Parathyroid adenoma (tissue), 2 donors: ENCODE measurements at regions not wholly inside any gene's neighbourhood (a gene's known extent, or its start where the extent isn't known, plus 50 kb on each side); places are given as distances from the start of the nearest gene placed in this dataset.

Experiments
- H2AFZ ChIP-seq: fragments of 300-600 bp; sonication (generic); one replicate; pipeline ENCODE4 v1.7.0; 2017; ENCODE audit warnings: antibody characterized with exemption, mild to moderate bottlenecking
- H3K27ac ChIP-seq: fragments of 300-600 bp; sonication (generic); one replicate; pipeline ENCODE4 v1.7.0; 2017
- H3K27me3 ChIP-seq: fragments of 300-600 bp; sonication (generic); one replicate; pipeline ENCODE4 v1.7.0; 2017; ENCODE audit warnings: low read length; ENCODE audit not compliant: control insufficient read depth, insufficient read depth
- H3K36me3 ChIP-seq: fragments of 300-600 bp; sonication (generic); one replicate; pipeline ENCODE4 v1.7.0; 2017; ENCODE audit warnings: low read length; ENCODE audit not compliant: control insufficient read depth, insufficient read depth
- H3K4me1 ChIP-seq: fragments of 300-600 bp; sonication (generic); one replicate; pipeline ENCODE4 v1.7.0; 2017; ENCODE audit warnings: control low read depth
- H3K4me2 ChIP-seq: fragments of 300-600 bp; sonication (generic); one replicate; pipeline ENCODE4 v1.7.0; 2017; ENCODE audit warnings: low read length
- H3K4me3 ChIP-seq: fragments of 300-600 bp; sonication (generic); one replicate; pipeline ENCODE4 v1.7.0; 2017; ENCODE audit warnings: low read depth, low read length
- H3K79me2 ChIP-seq: fragments of 300-600 bp; sonication (generic); one replicate; pipeline ENCODE4 v1.7.0; 2017; ENCODE audit warnings: control low read depth
- H3K9ac ChIP-seq: fragments of 300-600 bp; sonication (generic); one replicate; pipeline ENCODE4 v1.7.0; 2017; ENCODE audit warnings: mild to moderate bottlenecking
- H3K9me3 ChIP-seq: fragments of 300-600 bp; sonication (generic); one replicate; pipeline ENCODE4 v1.7.0; 2017; ENCODE audit warnings: low read length; ENCODE audit not compliant: control insufficient read depth
- TF ChIP-seq, protein P1 (sequence below): fragments of 300-600 bp; sonication (generic); IDR thresholded peaks from one replicate; pipeline ENCODE4 v1.7.0; 2017; ENCODE audit warnings: antibody characterized with exemption, mild to moderate bottlenecking
- donor health status: primary hyperparathyroidism.

DNA sequence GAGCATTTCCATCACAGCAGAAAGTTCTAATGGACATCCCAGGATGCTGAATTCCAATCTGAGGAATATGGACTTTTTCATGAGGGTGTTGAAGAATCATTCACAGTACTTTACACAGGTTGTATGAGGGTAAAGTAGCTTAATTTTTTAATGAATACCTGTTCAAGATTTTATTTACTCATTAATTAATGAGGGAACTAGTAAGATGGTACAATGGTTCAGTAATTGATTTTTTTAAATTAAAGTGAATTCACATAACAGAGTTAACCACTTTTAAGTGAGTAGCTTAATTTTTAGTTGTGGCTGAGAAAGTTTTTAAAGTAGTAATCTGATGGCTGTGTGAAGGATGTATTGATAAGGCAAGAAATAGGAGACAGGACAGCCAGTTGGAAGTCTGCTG, 266.5 kb downstream of the GFRA1 start:
- TF ChIP-seq, protein P1, sequence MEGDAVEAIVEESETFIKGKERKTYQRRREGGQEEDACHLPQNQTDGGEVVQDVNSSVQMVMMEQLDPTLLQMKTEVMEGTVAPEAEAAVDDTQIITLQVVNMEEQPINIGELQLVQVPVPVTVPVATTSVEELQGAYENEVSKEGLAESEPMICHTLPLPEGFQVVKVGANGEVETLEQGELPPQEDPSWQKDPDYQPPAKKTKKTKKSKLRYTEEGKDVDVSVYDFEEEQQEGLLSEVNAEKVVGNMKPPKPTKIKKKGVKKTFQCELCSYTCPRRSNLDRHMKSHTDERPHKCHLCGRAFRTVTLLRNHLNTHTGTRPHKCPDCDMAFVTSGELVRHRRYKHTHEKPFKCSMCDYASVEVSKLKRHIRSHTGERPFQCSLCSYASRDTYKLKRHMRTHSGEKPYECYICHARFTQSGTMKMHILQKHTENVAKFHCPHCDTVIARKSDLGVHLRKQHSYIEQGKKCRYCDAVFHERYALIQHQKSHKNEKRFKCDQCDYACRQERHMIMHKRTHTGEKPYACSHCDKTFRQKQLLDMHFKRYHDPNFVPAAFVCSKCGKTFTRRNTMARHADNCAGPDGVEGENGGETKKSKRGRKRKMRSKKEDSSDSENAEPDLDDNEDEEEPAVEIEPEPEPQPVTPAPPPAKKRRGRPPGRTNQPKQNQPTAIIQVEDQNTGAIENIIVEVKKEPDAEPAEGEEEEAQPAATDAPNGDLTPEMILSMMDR: no peak
- H2AFZ ChIP-seq: no peak overlapping the region
- no peaks in the 10 kb centered on the region for H3K27me3 ChIP-seq
- no peak overlapping the region for H3K27ac ChIP-seq
- H3K4me3 ChIP-seq: no peak overlapping the region
- H3K4me1 ChIP-seq: peaks cover 3% of the 10 kb centered on the region
- no peaks in the 10 kb centered on the region for H3K79me2 ChIP-seq
- no peak overlapping the region for H3K4me2 ChIP-seq
- H3K9ac ChIP-seq: no peak overlapping the region
- H3K9me3 ChIP-seq: no peaks in the 10 kb centered on the region
- no peaks in the 10 kb centered on the region for H3K36me3 ChIP-seq

DNA sequence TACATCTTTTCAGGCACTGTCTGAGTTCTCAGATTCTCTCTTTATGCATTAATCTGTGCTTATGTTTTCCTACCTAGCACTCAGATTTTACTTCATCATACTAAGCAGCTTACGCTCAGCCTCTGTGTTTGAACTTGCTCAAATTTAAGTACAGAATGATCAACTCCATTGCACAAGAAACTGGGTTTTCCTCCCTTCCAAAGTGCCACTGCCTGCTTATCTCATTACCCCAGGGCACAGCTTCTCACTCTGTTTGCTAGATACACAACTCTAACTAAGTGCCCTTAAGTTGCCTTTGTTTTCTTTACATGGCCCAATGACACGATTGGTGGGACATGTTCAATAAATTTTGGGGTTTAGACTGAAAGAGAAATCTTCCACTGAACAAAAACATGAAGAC, 267.7 kb downstream of the GFRA1 start:
- H3K9ac ChIP-seq: no peak overlapping the region
- no peaks in the 10 kb centered on the region for H3K27me3 ChIP-seq
- H3K4me1 ChIP-seq: peaks cover 3% of the 10 kb centered on the region
- no peaks in the 10 kb centered on the region for H3K36me3 ChIP-seq
- H3K4me2 ChIP-seq: no peak overlapping the region
- no peak overlapping the region for H3K4me3 ChIP-seq
- H3K27ac ChIP-seq: no peak overlapping the region
- H2AFZ ChIP-seq: no peak overlapping the region
- TF ChIP-seq, protein P1: no peak
- H3K79me2 ChIP-seq: no peaks in the 10 kb centered on the region
- H3K9me3 ChIP-seq: no peaks in the 10 kb centered on the region

DNA sequence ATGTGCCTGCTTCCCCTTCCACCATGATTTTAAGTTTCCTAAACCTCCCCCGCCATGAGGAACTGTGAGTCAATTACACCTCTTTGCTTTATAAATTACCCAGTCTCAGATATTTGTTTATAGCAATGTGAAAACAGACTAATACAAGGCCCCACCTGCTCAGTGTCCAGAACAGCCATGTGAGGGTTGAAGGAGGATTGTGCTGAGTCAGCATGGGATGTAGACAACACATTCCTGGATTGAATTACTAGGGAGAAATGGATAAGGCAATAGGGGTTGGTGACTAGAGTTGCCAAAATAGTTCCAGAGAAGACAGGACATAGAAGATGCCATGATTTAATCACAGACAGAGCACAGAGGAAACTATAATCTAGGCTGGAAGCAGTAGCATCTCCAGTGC, 270.3 kb downstream of the GFRA1 start:
- no peaks in the 10 kb centered on the region for H3K36me3 ChIP-seq
- H3K79me2 ChIP-seq: no peaks in the 10 kb centered on the region
- H3K4me1 ChIP-seq: peaks cover 3% of the 10 kb centered on the region
- no peaks in the 10 kb centered on the region for H3K27me3 ChIP-seq
- H3K9ac ChIP-seq: no peak overlapping the region
- no peak overlapping the region for H2AFZ ChIP-seq
- no peak overlapping the region for H3K27ac ChIP-seq
- H3K9me3 ChIP-seq: no peaks in the 10 kb centered on the region
- TF ChIP-seq, protein P1: no peak
- no peak overlapping the region for H3K4me2 ChIP-seq
- no peak overlapping the region for H3K4me3 ChIP-seq

DNA sequence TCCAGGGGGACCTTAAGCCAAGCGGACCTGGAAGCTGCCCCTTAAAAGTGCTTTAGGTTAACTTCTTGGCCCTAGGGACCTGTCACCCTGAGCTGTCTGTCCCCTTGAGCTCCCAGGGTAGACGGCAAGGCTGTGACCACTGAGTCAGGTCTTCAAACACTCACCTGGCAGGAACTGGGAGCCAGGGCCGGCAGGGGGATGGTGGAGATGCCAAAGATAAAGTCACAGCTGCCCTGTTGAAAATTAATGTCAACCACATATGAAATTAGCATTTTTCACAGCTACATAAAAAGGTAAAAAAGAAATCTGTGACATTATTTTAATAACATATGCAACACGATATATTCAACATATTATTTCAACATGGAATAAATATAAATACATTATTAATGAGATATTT, 271.0 kb downstream of the GFRA1 start:
- Histone ChIP-seq H3K36me3 (no peaks in the 10 kb centered on the region), H3K79me2 (no peaks in the 10 kb centered on the region), H2AFZ (peak overlapping the region; percentile 6), H3K27me3 (no peaks in the 10 kb centered on the region), H3K4me1 (peaks cover 3% of the 10 kb centered on the region), H3K9ac (no peak overlapping the region), H3K27ac (no peak overlapping the region), H3K9me3 (no peaks in the 10 kb centered on the region), H3K4me3 (no peak overlapping the region), H3K4me2 (no peak overlapping the region)
- TF ChIP-seq, protein P1: no peak

DNA sequence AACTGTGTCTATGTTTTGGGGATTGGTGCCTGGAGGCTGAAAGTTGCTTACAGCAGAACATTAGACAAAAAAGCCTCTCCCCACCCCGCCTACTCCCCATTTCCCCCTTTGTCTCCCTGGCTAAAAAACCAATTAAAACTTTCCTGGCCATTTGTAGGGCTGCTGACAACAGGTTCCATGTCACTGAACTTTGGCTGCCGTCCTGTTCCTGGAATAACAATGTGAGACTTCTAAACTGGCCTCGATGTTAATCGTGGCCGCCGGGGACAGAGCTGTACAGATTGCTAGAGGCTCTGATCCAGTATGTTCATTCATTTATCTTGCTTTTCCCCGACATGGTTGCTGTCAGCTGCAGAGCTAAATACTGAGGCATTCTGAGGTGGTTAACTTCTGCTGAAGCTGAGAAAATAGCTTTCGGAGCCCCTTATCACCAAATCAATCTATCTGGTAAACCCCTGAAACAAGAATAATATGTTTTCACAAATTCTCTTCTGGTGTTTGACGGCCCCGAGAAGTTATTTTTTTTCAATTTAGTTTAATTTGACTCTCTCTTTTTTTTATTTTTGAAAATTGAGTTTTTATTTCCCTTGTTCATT, 271.6 kb downstream of the GFRA1 start:
- TF ChIP-seq, protein P1: no peak
- H3K9ac ChIP-seq: no peak overlapping the region
- H2AFZ ChIP-seq: peak overlapping the region; percentile 4
- peak overlapping the region; percentile 20 for H3K4me2 ChIP-seq
- no peaks in the 10 kb centered on the region for H3K9me3 ChIP-seq
- no peaks in the 10 kb centered on the region for H3K79me2 ChIP-seq
- H3K27ac ChIP-seq: no peak overlapping the region
- no peak overlapping the region for H3K4me3 ChIP-seq
- H3K36me3 ChIP-seq: no peaks in the 10 kb centered on the region
- peaks cover 3% of the 10 kb centered on the region for H3K4me1 ChIP-seq
- no peaks in the 10 kb centered on the region for H3K27me3 ChIP-seq
